GM12878 (cell line): ENCODE measurements at regions not wholly inside any gene's neighbourhood (a gene's known extent, or its start where the extent isn't known, plus 50 kb on each side); places are given as distances from the start of the nearest gene placed in this dataset.

Experiments used
- ATAC-seq: fragments of 200-7000 bp; cut with Tn5 transposase; 3 replicates; pipeline ENCODE4 v1.9.1; 2020; ENCODE audit warnings: mild to moderate bottlenecking, moderate library complexity
- BruUV-seq: library from RNA; stranded (reverse); fragments of 400-500 nt; replicated peaks from 2 replicates; lab custom pipeline; 2021; lab: Mats Ljungman, UMichigan
- CTCF ChIA-PET: fragments of 300-600 bp; sonication (Branson Sonifier 250); formaldehyde crosslinking; extraction: SDS; loops from one replicate; lab custom pipeline; 2021; ENCODE audit warnings: inconsistent platforms; lab: Yijun Ruan, JAX
- POLR2A ChIA-PET: fragments of 350-600 bp; formaldehyde crosslinking; extraction: SDS; loops from one replicate; lab custom pipeline; 2021; ENCODE audit warnings: inconsistent platforms; lab: Charles Lee
- RAD21 ChIA-PET: fragments of 300-600 bp; sonication (Branson Sonifier 250); formaldehyde crosslinking; loops from one replicate; lab custom pipeline; 2023; ENCODE audit warnings: antibody characterized with exemption; ENCODE audit not compliant: unreplicated experiment; lab: Charles Lee
- SMC1A ChIA-PET: fragments of 300-600 bp; sonication (Branson Sonifier 250); formaldehyde crosslinking; loops from one replicate; lab custom pipeline; 2023; ENCODE audit not compliant: unreplicated experiment, uncharacterized antibody; lab: Charles Lee
- DNase-seq: peaks from one replicate; pipeline ENCODE4 v3.0.0-alpha.2; 2011; ENCODE audit warnings: low read depth, low spot score
- FAIRE-seq: peaks from 3 replicates; lab custom pipeline; 2011; peaks lifted over from hg19 to GRCh38; lab: Jason Lieb, UNC
- H2AFZ ChIP-seq: 2 replicates; pipeline ENCODE4 v1.6.0; 2011; ENCODE audit warnings: low read depth, low read length, control low read depth; ENCODE audit not compliant: control insufficient read depth
- H3K27ac ChIP-seq: 2 replicates; pipeline ENCODE4 v1.5.1; 2011; ENCODE audit warnings: control low read depth; ENCODE audit not compliant: control insufficient read depth, insufficient read depth
- H3K27me3 ChIP-seq, 2 experiments: replicated peaks in 1 of 2; 2 replicates each; pipeline versions ENCODE4 v1.6.0 to v1.6.1; 2011; ENCODE audit warnings: low read length in 1 of 2; ENCODE audit not compliant: control insufficient read depth in 2 of 2, insufficient read depth in 2 of 2
- H3K36me3 ChIP-seq, 2 experiments: 2 replicates each; pipeline ENCODE4 v1.5.1; 2011; ENCODE audit warnings: low read length in 1 of 2; ENCODE audit not compliant: control insufficient read depth in 2 of 2, insufficient read depth in 2 of 2
- H3K4me1 ChIP-seq: 2 replicates; pipeline ENCODE4 v1.6.1; 2011; ENCODE audit warnings: mild to moderate bottlenecking, low read length, moderate library complexity, mixed read lengths; ENCODE audit not compliant: control insufficient read depth, insufficient read depth
- H3K4me2 ChIP-seq: 2 replicates; pipeline ENCODE4 v1.6.0; 2011; ENCODE audit warnings: control low read depth; ENCODE audit not compliant: control insufficient read depth, insufficient read depth
- H3K4me3 ChIP-seq: fragments of 200-600 bp; sonication (generic); 2 replicates; pipeline ENCODE4 v1.5.1; 2016
- H3K79me2 ChIP-seq: 2 replicates; pipeline ENCODE4 v1.6.0; 2011; ENCODE audit warnings: low read length; ENCODE audit not compliant: control insufficient read depth, insufficient read depth
- H3K9ac ChIP-seq: 2 replicates; pipeline ENCODE4 v1.8.0; 2011; ENCODE audit warnings: low read length, control low read depth, mixed read lengths; ENCODE audit not compliant: control insufficient read depth, insufficient read depth
- H3K9me3 ChIP-seq: replicated peaks from 3 replicates; pipeline ENCODE4 v1.5.1; 2011; ENCODE audit warnings: mild to moderate bottlenecking, low read length; ENCODE audit not compliant: control insufficient read depth, insufficient read depth
- H4K20me1 ChIP-seq: 2 replicates; pipeline ENCODE4 v1.6.0; 2011; ENCODE audit not compliant: control insufficient read depth, insufficient read depth
- ELK1 ChIP-seq: IDR thresholded peaks from 2 replicates; pipeline ENCODE4 v1.6.1; 2012; ENCODE audit warnings: low read depth, low read length, improper control_type of control experiment
- MEF2A ChIP-seq: IDR thresholded peaks from 2 replicates; pipeline ENCODE4 v1.6.1; 2011; ENCODE audit warnings: low read depth, mild to moderate bottlenecking, low read length, moderate library complexity; ENCODE audit not compliant: insufficient read depth
- POLR2AphosphoS5 ChIP-seq: IDR thresholded peaks from 2 replicates; pipeline ENCODE4 v1.6.1; 2011; ENCODE audit warnings: mild to moderate bottlenecking, low read length, inconsistent platforms
- RB1 ChIP-seq: fragments of 450-650 bp; formaldehyde crosslinking; IDR thresholded peaks from 2 replicates; pipeline ENCODE4 v1.6.1; 2017; ENCODE audit warnings: mild to moderate bottlenecking, borderline replicate concordance
- RELB ChIP-seq: fragments of 450-650 bp; IDR thresholded peaks from 2 replicates; pipeline ENCODE4 v1.6.1; 2017; ENCODE audit warnings: low read depth, mild to moderate bottlenecking, moderate library complexity
- SMAD5 ChIP-seq: IDR thresholded peaks from 2 replicates; pipeline ENCODE4 v1.6.1; 2016; ENCODE audit warnings: antibody characterized with exemption, low read depth
- WRNIP1 ChIP-seq: IDR thresholded peaks from 2 replicates; pipeline ENCODE4 v1.6.1; 2011; ENCODE audit warnings: low read depth, low read length, improper control_type of control experiment, borderline replicate concordance
- ZNF687 ChIP-seq: fragments of 450-650 bp; IDR thresholded peaks from 2 replicates; pipeline ENCODE4 v1.6.1; 2017; ENCODE audit warnings: mild to moderate bottlenecking, moderate library complexity
- WGBS: methylation state at CpG from one replicate; pipeline ENCODE4 v1.1.6; 2016; ENCODE audit warnings: low lambda C conversion rate; ENCODE audit not compliant: insufficient replicate concordance, insufficient coverage; ENCODE audit errors: missing lambda C conversion rate; 5-methylcytosine and 5-hydroxymethylcytosine counted together
- in situ Hi-C: fragments of 300-500 bp; cut with MboI; formaldehyde crosslinking; loops from 9 replicates; pipeline ENCODE4 v1.14.3; 2018; ENCODE audit warnings: mixed read lengths
- intact Hi-C: fragments of 100-400 bp; cut with micrococcal nuclease; formaldehyde crosslinking; loops from one replicate; pipeline ENCODE4 v1.14.2; 2022; ENCODE audit not compliant: unreplicated experiment

GRCh38 chr2:144132357-144132756 is 387.6 kb downstream of the ZEB2 start:
- Histone ChIP-seq H3K79me2 (no peaks in the 10 kb centered on the region), H2AFZ (no peak overlapping the region), H3K4me1 (no peaks in the 10 kb centered on the region), H3K27me3 (no peaks in the 10 kb centered on the region), H3K4me2 (no peak overlapping the region), H3K27ac (no peak overlapping the region), H3K4me3 (no peak overlapping the region), H3K9me3 (no peaks in the 10 kb centered on the region), H4K20me1 (no peaks in the 10 kb centered on the region), H3K36me3 (no peaks in the 10 kb centered on the region), H3K9ac (no peak overlapping the region)
- no peak for ATAC-seq
- ChIA-PET RAD21 (no interaction called here), CTCF (interaction anchor here (1.2 kb wide), 1 partner anchor 11 kb away, joined by 3 read pairs; no protein-coding TSS in a partner anchor), SMC1A (no interaction called here), POLR2A (no interaction called here)
- peak; percentile 44 for FAIRE-seq
- TF ChIP-seq POLR2AphosphoS5 (no peak), RELB (no peak), WRNIP1 (no peak), RB1 (no peak), MEF2A (no peak)
- in situ Hi-C loops: no loop called here
- no peak for DNase-seq
- BruUV-seq: no TSS peak
- 98% methylated on average over 2 of the region's 2 CpGs for WGBS
- intact Hi-C loops: no loop called here

GRCh38 chr2:144131042-144131441 is 388.9 kb downstream of the ZEB2 start:
- no peaks in the 10 kb centered on the region for H3K27me3 ChIP-seq
- ChIA-PET POLR2A (no interaction called here), CTCF (no interaction called here), SMC1A (interaction anchor here (1.2 kb wide), 1 partner anchor 19 kb away, joined by 3 read pairs; no protein-coding TSS in a partner anchor), RAD21 (interaction anchor here (1.1 kb wide), 1 partner anchor 9 kb away, joined by 3 read pairs; no protein-coding TSS in a partner anchor)
- no peak overlapping the region for H3K9ac ChIP-seq
- H4K20me1 ChIP-seq: no peaks in the 10 kb centered on the region
- ATAC-seq (no peak), FAIRE-seq (no peak), DNase-seq (no peak)
- no peaks in the 10 kb centered on the region for H3K9me3 ChIP-seq
- intact Hi-C loops (no loop called here), in situ Hi-C loops (no loop called here)
- H3K36me3 ChIP-seq: no peaks in the 10 kb centered on the region
- H3K27ac ChIP-seq: no peak overlapping the region
- H3K79me2 ChIP-seq: no peaks in the 10 kb centered on the region
- H3K4me2 ChIP-seq: no peak overlapping the region
- H3K4me1 ChIP-seq: no peaks in the 10 kb centered on the region
- no peak overlapping the region for H2AFZ ChIP-seq
- no TSS peak for BruUV-seq
- WGBS: 83% methylated on average over 5 of the region's 5 CpGs
- no peak overlapping the region for H3K4me3 ChIP-seq
- TF ChIP-seq SMAD5: no peak
- no peak for TF ChIP-seq ELK1
- no peak for TF ChIP-seq ZNF687
